Effector memory CD4-positive, alpha-beta T cell (primary cell): ENCODE measurements at regions not wholly inside any gene's neighbourhood (a gene's known extent, or its start where the extent isn't known, plus 50 kb on each side); places are given as distances from the start of the nearest gene placed in this dataset.

ENCODE experiments used
- DNase-seq, 3 donors: peaks; one replicate each; pipeline ENCODE4 v3.0.0-alpha.2; 2020
- H3K27ac ChIP-seq: 2 replicates; pipeline ENCODE4 v1.7.0; 2013; ENCODE audit warnings: mild to moderate bottlenecking, low read length, moderate library complexity; ENCODE audit not compliant: insufficient read depth, poor library complexity, severe bottlenecking
- H3K27me3 ChIP-seq: replicated peaks from 2 replicates; pipeline ENCODE4 v1.7.0; 2013; ENCODE audit warnings: mild to moderate bottlenecking, low read length; ENCODE audit not compliant: insufficient read depth, control insufficient read depth, poor library complexity, severe bottlenecking
- H3K36me3 ChIP-seq: 2 replicates; pipeline ENCODE4 v1.7.0; 2013; ENCODE audit warnings: mild to moderate bottlenecking, low read length, moderate library complexity; ENCODE audit not compliant: control insufficient read depth, insufficient read depth
- H3K4me1 ChIP-seq: 2 replicates; pipeline ENCODE4 v1.7.0; 2013; ENCODE audit warnings: low read length, mild to moderate bottlenecking; ENCODE audit not compliant: control insufficient read depth, insufficient read depth, poor library complexity, severe bottlenecking
- H3K4me3 ChIP-seq: 2 replicates; pipeline ENCODE4 v1.7.0; 2013; ENCODE audit warnings: low read length, low read depth, mild to moderate bottlenecking; ENCODE audit not compliant: insufficient read depth, poor library complexity, severe bottlenecking
- H3K9me3 ChIP-seq: 2 replicates; pipeline ENCODE4 v1.7.0; 2013; ENCODE audit warnings: mild to moderate bottlenecking, low read length, moderate library complexity; ENCODE audit not compliant: control insufficient read depth

- DNase-seq, result no peak
- Histone ChIP-seq H3K27me3 (no peaks in the 10 kb centered on the region), H3K27ac (no peak overlapping the region), H3K36me3 (no peaks in the 10 kb centered on the region), H3K9me3 (no peaks in the 10 kb centered on the region), H3K4me1 (no peaks in the 10 kb centered on the region), H3K4me3 (no peak overlapping the region)
Measured at GRCh38 chr13:108120302-108120701, 95.0 kb downstream of the LIG4 start.

GRCh38 chr13:108115738-108116137 is 99.6 kb downstream of the LIG4 start:
- Histone ChIP-seq H3K4me1 (no peaks in the 10 kb centered on the region), H3K27me3 (no peaks in the 10 kb centered on the region), H3K27ac (no peak overlapping the region), H3K9me3 (no peaks in the 10 kb centered on the region), H3K4me3 (no peak overlapping the region), H3K36me3 (no peaks in the 10 kb centered on the region)
- DNase-seq, result no peak

GRCh38 chr13:108113407-108113806 is 101.9 kb downstream of the LIG4 start:
- Histone ChIP-seq H3K27ac (no peak overlapping the region), H3K4me3 (no peak overlapping the region), H3K4me1 (no peaks in the 10 kb centered on the region), H3K9me3 (no peaks in the 10 kb centered on the region), H3K27me3 (no peaks in the 10 kb centered on the region), H3K36me3 (no peaks in the 10 kb centered on the region)
- DNase-seq, result no peak

- no peak for DNase-seq
- Histone ChIP-seq H3K27ac (no peak overlapping the region), H3K4me1 (no peaks in the 10 kb centered on the region), H3K4me3 (no peak overlapping the region), H3K9me3 (no peaks in the 10 kb centered on the region), H3K36me3 (no peaks in the 10 kb centered on the region), H3K27me3 (no peaks in the 10 kb centered on the region)
Measured at GRCh38 chr13:108104736-108105135, 110.6 kb downstream of the LIG4 start.

- Histone ChIP-seq H3K27me3 (no peaks in the 10 kb centered on the region), H3K9me3 (no peaks in the 10 kb centered on the region), H3K4me3 (no peak overlapping the region), H3K27ac (no peak overlapping the region), H3K36me3 (no peaks in the 10 kb centered on the region), H3K4me1 (no peaks in the 10 kb centered on the region)
- no peak for DNase-seq
Measured at GRCh38 chr13:108102771-108103170, 112.6 kb downstream of the LIG4 start.

- no peak overlapping the region for H3K4me3 ChIP-seq
- no peaks in the 10 kb centered on the region for H3K9me3 ChIP-seq
- H3K4me1 ChIP-seq, result no peaks in the 10 kb centered on the region
- no peak for DNase-seq
- H3K36me3 ChIP-seq, result no peaks in the 10 kb centered on the region
- no peak overlapping the region for H3K27ac ChIP-seq
- H3K27me3 ChIP-seq, result no peaks in the 10 kb centered on the region
Measured at GRCh38 chr13:108096301-108096915, 118.9 kb downstream of the LIG4 start.

GRCh38 chr13:108095036-108095435 is 120.3 kb downstream of the LIG4 start:
- Histone ChIP-seq H3K27ac (no peak overlapping the region), H3K4me3 (no peak overlapping the region), H3K4me1 (no peaks in the 10 kb centered on the region), H3K36me3 (no peaks in the 10 kb centered on the region), H3K27me3 (no peaks in the 10 kb centered on the region), H3K9me3 (no peaks in the 10 kb centered on the region)
- DNase-seq, result no peak

- no peaks in the 10 kb centered on the region for H3K4me1 ChIP-seq
- DNase-seq, result no peak
- H3K36me3 ChIP-seq, result no peaks in the 10 kb centered on the region
- H3K4me3 ChIP-seq, result no peak overlapping the region
- no peaks in the 10 kb centered on the region for H3K27me3 ChIP-seq
- no peaks in the 10 kb centered on the region for H3K9me3 ChIP-seq
- no peak overlapping the region for H3K27ac ChIP-seq
Measured at GRCh38 chr13:108093616-108094015, 121.7 kb downstream of the LIG4 start.

- Histone ChIP-seq H3K27ac (no peak overlapping the region), H3K36me3 (no peaks in the 10 kb centered on the region), H3K27me3 (no peaks in the 10 kb centered on the region), H3K9me3 (no peaks in the 10 kb centered on the region), H3K4me3 (no peak overlapping the region), H3K4me1 (no peaks in the 10 kb centered on the region)
- no peak for DNase-seq
Measured at GRCh38 chr13:108087810-108088209, 127.5 kb downstream of the LIG4 start.

- H3K4me3 ChIP-seq, result no peak overlapping the region
- no peak for DNase-seq
- no peaks in the 10 kb centered on the region for H3K36me3 ChIP-seq
- H3K27ac ChIP-seq, result no peak overlapping the region
- no peaks in the 10 kb centered on the region for H3K27me3 ChIP-seq
- no peaks in the 10 kb centered on the region for H3K4me1 ChIP-seq
- H3K9me3 ChIP-seq, result no peaks in the 10 kb centered on the region
Measured at GRCh38 chr13:108086678-108087077, 128.7 kb downstream of the LIG4 start.
